ENCODE measurements at regions not wholly inside any gene's neighbourhood (a gene's known extent, or its start where the extent isn't known, plus 50 kb on each side); places are given as distances from the start of the nearest gene placed in this dataset.

DNA sequence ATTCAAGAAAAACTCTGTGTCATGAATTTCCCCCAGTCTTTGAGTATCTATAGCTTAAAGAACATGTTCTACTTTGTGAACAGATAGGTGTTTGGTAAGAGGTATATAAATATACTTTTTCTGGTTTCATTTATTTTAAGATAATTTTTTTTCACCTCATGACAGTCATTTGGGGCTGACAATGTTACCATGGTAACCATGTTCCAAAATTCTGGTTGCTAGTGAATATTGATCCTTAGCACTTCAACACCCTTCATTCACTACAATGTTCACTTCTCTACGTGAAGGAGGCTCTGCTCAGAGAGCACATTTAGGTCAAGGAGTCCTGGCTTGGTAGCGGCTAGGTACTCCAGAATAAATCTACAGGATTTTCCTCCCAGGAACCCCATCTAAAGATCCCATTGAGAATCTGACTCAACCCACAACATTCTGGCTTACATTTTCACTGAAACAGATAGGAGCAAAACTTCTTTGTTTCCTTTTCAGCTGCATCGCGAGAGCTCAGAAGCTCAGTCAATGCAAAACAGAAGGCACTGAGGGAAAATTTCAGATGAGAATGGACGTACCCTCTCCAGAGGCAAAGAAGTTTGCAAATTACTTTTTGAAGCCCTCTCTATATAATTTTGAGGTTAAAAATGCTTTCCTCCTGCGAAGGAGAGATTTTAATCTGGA is 93.6 kb downstream of the ARF6 start:
- Mint-ChIP-seq H3K27ac (no peak overlapping the region; the same call in 1 of the 2 replicates), H3K4me3 (no peak overlapping the region), H3K4me1 (peaks cover 9% of the 10 kb centered on the region), H3K27me3 (ENCODE audit: low read depth) (no peaks in the 10 kb centered on the region; the same call in 1 of the 2 replicates), H3K9me3 (no peaks in the 10 kb centered on the region), H3K36me3 (no peaks in the 10 kb centered on the region)
- ChIA-PET POLR2A (no interaction called here), CTCF (no interaction called here)
- DNase-seq (ENCODE audit: low spot score) (no peak), ATAC-seq (no peak)
- TF ChIP-seq ATF1 (CRISPR knock-in tag; IDR thresholded peaks at IDR 0.05) (no peak), KAT7 (CRISPR knock-in tag; IDR thresholded peaks at IDR 0.05; ENCODE audit: borderline replicate concordance) (no peak), SOX15 (CRISPR knock-in tag; IDR thresholded peaks at IDR 0.05) (no peak), OVOL2 (CRISPR knock-in tag; IDR thresholded peaks at IDR 0.05; ENCODE audit: borderline replicate concordance) (no peak), FOXJ3 (CRISPR knock-in tag; IDR thresholded peaks at IDR 0.05; ENCODE audit: borderline replicate concordance) (no peak), NFATC4 (CRISPR knock-in tag; IDR thresholded peaks at IDR 0.05) (no peak), GTF2I (CRISPR knock-in tag; conservative IDR thresholded peaks at IDR 0.05) (no peak)

DNA sequence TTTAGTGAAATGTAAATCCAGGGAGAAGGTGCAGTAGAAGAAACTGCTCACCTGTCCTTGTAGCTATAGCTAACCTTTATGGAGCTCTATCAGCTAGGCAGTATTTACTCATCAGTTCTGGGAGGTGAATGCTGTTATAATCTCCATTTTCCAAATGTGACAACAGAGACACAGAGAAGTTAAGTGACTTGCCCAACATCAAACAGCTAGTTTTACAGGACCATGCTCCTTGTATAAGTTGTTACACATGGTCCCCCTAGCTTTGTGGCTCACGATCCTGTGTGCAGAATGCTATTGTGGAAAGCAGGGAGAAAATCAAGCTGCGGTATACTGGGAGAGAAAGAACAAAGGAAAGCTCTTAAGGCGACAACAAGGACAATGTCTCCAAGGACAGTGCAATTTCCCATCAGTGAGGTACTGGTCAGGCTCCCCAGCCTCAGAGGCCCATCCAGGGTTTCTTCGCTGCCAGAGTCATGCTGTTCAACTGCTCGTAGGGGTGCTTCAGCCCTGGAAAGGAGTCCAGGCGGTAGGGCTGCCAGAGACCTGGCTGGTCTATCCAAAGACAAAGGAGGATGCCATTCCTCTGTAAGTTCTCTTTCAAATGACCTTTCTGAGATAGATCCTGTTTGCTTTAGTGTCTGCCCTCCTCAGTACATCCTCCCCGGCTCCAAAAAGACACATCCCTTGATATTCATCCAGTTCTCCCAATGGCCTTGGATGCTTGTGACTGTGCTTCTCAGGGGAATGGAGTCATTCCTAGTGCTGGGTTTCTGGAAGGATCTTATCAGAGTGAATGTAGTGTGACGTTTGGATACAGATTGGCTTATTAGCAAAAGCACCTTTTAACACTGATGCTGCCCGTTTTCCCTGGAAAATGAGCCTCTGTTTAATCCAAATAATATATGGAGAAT is 95.5 kb downstream of the ARF6 start:
- peak; percentile 20; the same call in 1 of the 2 replicates for ATAC-seq

More for the DNA sequence above, 95.5 kb downstream of the ARF6 start:
- ChIA-PET CTCF (interaction anchor here (1.2 kb wide), 1 partner anchor 135 kb away, joined by 4 read pairs; no protein-coding TSS in a partner anchor), POLR2A (no interaction called here)
- H3K27me3 Mint-ChIP-seq (ENCODE audit: low read depth): no peaks in the 10 kb centered on the region
- no peaks in the 10 kb centered on the region for H3K9me3 Mint-ChIP-seq
- H3K4me1 Mint-ChIP-seq: peaks cover 9% of the 10 kb centered on the region
- H3K4me3 Mint-ChIP-seq: no peak overlapping the region
- no peaks in the 10 kb centered on the region for H3K36me3 Mint-ChIP-seq
- TF ChIP-seq OVOL2 (CRISPR knock-in tag; IDR thresholded peaks at IDR 0.05; ENCODE audit: borderline replicate concordance) (no peak), RELA (CRISPR knock-in tag; IDR thresholded peaks at IDR 0.05; ENCODE audit: borderline replicate concordance) (no peak), FOXP1 (CRISPR knock-in tag; IDR thresholded peaks at IDR 0.05; ENCODE audit: borderline replicate concordance) (no peak), ZNF219 (CRISPR knock-in tag; IDR thresholded peaks at IDR 0.05; ENCODE audit: borderline replicate concordance) (no peak), JAZF1 (CRISPR knock-in tag; IDR thresholded peaks at IDR 0.05) (no peak), ESRRA (CRISPR knock-in tag; IDR thresholded peaks at IDR 0.05; ENCODE audit: borderline replicate concordance) (no peak), NFE2L1 (CRISPR knock-in tag; IDR thresholded peaks at IDR 0.05) (no peak), ZNF416 (CRISPR knock-in tag; IDR thresholded peaks at IDR 0.05) (no peak), RORB (CRISPR knock-in tag; IDR thresholded peaks at IDR 0.05) (no peak), GTF2I (CRISPR knock-in tag; conservative IDR thresholded peaks at IDR 0.05) (no peak)
- TF ChIP-seq, protein P1, sequence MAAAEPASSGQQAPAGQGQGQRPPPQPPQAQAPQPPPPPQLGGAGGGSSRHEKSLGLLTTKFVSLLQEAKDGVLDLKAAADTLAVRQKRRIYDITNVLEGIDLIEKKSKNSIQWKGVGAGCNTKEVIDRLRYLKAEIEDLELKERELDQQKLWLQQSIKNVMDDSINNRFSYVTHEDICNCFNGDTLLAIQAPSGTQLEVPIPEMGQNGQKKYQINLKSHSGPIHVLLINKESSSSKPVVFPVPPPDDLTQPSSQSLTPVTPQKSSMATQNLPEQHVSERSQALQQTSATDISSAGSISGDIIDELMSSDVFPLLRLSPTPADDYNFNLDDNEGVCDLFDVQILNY (CRISPR knock-in tag; IDR thresholded peaks at IDR 0.05): no peak
- TF ChIP-seq, protein P2, sequence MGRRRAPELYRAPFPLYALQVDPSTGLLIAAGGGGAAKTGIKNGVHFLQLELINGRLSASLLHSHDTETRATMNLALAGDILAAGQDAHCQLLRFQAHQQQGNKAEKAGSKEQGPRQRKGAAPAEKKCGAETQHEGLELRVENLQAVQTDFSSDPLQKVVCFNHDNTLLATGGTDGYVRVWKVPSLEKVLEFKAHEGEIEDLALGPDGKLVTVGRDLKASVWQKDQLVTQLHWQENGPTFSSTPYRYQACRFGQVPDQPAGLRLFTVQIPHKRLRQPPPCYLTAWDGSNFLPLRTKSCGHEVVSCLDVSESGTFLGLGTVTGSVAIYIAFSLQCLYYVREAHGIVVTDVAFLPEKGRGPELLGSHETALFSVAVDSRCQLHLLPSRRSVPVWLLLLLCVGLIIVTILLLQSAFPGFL (CRISPR knock-in tag; IDR thresholded peaks at IDR 0.05; ENCODE audit: borderline replicate concordance): no peak
- TF ChIP-seq, protein P3, sequence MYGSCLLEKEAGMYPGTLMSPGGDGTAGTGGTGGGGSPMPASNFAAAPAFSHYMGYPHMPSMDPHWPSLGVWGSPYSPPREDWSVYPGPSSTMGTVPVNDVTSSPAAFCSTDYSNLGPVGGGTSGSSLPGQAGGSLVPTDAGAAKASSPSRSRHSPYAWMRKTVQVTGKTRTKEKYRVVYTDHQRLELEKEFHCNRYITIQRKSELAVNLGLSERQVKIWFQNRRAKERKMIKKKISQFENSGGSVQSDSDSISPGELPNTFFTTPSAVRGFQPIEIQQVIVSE (CRISPR knock-in tag; IDR thresholded peaks at IDR 0.05; ENCODE audit: borderline replicate concordance): no peak
- TF ChIP-seq, protein P4, sequence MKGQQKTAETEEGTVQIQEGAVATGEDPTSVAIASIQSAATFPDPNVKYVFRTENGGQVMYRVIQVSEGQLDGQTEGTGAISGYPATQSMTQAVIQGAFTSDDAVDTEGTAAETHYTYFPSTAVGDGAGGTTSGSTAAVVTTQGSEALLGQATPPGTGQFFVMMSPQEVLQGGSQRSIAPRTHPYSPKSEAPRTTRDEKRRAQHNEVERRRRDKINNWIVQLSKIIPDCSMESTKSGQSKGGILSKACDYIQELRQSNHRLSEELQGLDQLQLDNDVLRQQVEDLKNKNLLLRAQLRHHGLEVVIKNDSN (CRISPR knock-in tag; IDR thresholded peaks at IDR 0.05): no peak
- TF ChIP-seq, protein P5, sequence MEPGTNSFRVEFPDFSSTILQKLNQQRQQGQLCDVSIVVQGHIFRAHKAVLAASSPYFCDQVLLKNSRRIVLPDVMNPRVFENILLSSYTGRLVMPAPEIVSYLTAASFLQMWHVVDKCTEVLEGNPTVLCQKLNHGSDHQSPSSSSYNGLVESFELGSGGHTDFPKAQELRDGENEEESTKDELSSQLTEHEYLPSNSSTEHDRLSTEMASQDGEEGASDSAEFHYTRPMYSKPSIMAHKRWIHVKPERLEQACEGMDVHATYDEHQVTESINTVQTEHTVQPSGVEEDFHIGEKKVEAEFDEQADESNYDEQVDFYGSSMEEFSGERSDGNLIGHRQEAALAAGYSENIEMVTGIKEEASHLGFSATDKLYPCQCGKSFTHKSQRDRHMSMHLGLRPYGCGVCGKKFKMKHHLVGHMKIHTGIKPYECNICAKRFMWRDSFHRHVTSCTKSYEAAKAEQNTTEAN (CRISPR knock-in tag; IDR thresholded peaks at IDR 0.05): no peak
- TF ChIP-seq, protein P6, sequence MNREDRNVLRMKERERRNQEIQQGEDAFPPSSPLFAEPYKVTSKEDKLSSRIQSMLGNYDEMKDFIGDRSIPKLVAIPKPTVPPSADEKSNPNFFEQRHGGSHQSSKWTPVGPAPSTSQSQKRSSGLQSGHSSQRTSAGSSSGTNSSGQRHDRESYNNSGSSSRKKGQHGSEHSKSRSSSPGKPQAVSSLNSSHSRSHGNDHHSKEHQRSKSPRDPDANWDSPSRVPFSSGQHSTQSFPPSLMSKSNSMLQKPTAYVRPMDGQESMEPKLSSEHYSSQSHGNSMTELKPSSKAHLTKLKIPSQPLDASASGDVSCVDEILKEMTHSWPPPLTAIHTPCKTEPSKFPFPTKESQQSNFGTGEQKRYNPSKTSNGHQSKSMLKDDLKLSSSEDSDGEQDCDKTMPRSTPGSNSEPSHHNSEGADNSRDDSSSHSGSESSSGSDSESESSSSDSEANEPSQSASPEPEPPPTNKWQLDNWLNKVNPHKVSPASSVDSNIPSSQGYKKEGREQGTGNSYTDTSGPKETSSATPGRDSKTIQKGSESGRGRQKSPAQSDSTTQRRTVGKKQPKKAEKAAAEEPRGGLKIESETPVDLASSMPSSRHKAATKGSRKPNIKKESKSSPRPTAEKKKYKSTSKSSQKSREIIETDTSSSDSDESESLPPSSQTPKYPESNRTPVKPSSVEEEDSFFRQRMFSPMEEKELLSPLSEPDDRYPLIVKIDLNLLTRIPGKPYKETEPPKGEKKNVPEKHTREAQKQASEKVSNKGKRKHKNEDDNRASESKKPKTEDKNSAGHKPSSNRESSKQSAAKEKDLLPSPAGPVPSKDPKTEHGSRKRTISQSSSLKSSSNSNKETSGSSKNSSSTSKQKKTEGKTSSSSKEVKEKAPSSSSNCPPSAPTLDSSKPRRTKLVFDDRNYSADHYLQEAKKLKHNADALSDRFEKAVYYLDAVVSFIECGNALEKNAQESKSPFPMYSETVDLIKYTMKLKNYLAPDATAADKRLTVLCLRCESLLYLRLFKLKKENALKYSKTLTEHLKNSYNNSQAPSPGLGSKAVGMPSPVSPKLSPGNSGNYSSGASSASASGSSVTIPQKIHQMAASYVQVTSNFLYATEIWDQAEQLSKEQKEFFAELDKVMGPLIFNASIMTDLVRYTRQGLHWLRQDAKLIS (CRISPR knock-in tag; IDR thresholded peaks at IDR 0.05; ENCODE audit: borderline replicate concordance): no peak
- no peak for DNase-seq (ENCODE audit: low spot score)
- no peak overlapping the region for H3K27ac Mint-ChIP-seq
